ENCODE measurements at regions not wholly inside any gene's neighbourhood (a gene's known extent, or its start where the extent isn't known, plus 50 kb on each side); places are given as distances from the start of the nearest gene placed in this dataset.

DNA sequence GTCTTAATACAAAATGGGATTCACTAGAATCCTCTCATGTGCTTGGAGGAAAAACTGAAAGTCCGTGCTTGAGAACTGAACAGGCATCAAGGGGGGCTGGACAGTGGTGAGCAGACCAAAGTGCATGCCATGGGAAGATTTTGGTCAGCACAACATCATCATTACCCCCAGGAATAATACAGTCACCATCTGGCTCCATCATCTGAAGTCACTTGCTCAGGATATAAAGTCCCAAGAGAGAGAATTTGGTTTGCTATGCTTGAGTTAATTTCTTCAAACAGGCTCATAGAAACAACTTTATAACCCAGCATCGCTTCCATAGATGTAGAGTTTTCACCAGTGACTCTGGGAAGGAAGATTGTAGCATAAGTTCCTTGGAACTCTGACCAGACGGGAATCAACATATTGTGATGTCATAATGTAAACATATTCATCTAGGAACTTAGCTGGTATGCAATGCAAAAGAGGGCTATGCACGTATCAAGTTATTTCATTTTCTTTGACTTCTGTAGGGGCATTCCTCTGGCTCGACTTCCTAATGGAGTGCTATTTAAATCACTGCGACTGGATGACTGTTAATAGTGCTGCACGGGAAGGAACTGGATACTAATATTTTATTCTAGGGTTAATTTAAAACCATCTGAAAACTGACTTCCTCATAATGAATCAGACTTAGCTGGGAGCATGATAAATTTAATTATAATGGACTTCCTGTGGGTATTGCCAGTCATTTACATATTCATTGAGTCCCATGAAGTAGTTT lies 145.2 kb downstream of the MTRR start:
- TF ChIP-seq, protein P1, sequence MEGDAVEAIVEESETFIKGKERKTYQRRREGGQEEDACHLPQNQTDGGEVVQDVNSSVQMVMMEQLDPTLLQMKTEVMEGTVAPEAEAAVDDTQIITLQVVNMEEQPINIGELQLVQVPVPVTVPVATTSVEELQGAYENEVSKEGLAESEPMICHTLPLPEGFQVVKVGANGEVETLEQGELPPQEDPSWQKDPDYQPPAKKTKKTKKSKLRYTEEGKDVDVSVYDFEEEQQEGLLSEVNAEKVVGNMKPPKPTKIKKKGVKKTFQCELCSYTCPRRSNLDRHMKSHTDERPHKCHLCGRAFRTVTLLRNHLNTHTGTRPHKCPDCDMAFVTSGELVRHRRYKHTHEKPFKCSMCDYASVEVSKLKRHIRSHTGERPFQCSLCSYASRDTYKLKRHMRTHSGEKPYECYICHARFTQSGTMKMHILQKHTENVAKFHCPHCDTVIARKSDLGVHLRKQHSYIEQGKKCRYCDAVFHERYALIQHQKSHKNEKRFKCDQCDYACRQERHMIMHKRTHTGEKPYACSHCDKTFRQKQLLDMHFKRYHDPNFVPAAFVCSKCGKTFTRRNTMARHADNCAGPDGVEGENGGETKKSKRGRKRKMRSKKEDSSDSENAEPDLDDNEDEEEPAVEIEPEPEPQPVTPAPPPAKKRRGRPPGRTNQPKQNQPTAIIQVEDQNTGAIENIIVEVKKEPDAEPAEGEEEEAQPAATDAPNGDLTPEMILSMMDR (IDR thresholded peaks at IDR 0.05): no peak
- no peak for TF ChIP-seq POLR2A (IDR thresholded peaks at IDR 0.05)

Measured in heart left ventricle (tissue), 13 donors.